ENCODE measurements at regions not wholly inside any gene's neighbourhood (a gene's known extent, or its start where the extent isn't known, plus 50 kb on each side); places are given as distances from the start of the nearest gene placed in this dataset.
A peak's percentile ranks its signal among the peaks of the same experiment; 100 is the strongest.

DNA sequence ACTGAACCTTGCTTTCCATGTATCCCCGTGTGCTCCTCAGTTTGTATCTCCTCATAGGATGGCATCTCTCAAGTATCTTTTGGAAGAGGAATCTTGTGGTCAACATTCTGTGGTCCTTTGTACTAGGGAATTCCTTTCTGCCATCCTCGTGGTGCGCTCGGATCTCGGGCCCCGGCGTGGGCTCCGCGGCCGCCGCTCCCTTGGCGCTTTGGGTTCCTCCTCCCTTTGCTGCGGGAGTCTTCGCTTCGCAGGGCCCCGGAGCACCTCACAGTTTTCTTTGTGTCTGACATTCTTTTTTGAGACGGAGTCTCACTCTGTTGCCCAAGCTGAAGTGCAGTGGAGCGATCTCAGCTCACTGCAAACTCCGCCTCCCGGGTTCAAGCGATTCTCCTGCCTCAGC is 264.7 kb downstream of the IRS2 start:
- no peak for DNase-seq (ENCODE audit: low read depth)

GRCh38 chr13:109517517-109517916 is 268.9 kb downstream of the IRS2 start:
- no peak for DNase-seq (ENCODE audit: low read depth)

GRCh38 chr13:109516186-109516585 is 270.2 kb downstream of the IRS2 start:
- no peak for DNase-seq (ENCODE audit: low read depth)

GRCh38 chr13:109510013-109510412 is 276.4 kb downstream of the IRS2 start:
- DNase-seq (ENCODE audit: low read depth), result no peak

GRCh38 chr13:109509154-109509900 is 277.1 kb downstream of the IRS2 start:
- peak; percentile 4 for DNase-seq (ENCODE audit: low read depth)

DNA sequence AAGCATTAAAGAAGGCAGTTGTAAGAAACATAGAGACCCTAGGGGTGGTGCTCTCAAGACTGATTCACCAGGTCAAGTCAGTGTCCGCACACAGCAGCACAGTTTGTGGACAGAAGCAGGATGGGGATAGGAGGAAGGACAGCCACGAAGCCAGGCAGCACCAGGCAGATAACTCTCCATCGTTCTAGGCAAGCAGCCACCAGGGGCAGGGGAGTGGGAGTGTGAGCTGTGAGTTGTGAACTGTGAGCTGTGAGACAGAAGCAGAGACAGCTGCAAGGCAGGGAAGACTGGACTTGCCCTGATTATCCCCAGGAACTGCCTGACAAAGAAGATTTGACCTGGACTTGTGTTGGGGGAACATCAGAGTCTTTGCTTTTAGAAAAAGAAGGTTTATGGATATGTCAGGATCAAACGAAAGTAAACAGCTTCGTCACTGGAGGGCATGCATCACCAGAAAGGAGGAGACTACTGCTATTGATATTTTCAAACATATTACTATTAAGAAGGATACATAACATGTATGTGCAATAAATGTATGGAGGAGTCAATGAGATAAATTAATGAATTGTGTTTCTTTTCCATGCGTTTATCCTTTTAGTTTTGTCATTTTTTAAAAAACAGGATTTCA is 286.1 kb downstream of the IRS2 start:
- DNase-seq (ENCODE audit: low read depth), result no peak

- no peak for DNase-seq (ENCODE audit: low read depth)
Observed at GRCh38 chr13:109497917-109498316, 288.5 kb downstream of the IRS2 start.

DNA sequence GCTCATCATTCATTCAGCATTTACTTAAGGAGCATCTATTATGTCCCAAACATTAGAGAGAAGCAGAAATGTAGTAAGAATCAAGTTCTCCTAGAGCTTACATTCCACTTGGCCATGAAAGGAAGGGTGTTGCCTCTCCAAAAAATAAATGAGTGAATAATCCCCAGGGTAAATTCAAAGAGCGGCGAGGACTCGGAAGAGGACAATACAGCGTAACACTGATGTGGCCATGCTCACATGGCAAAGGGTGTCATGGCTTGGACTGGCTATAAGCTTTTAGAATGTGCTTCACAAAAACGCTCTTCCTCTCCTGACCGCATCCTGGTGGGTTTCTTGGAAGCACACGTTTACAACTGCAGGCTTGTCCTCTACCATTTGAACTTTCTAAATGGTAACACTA is 290.2 kb downstream of the IRS2 start:
- DNase-seq (ENCODE audit: low read depth), result no peak

DNA sequence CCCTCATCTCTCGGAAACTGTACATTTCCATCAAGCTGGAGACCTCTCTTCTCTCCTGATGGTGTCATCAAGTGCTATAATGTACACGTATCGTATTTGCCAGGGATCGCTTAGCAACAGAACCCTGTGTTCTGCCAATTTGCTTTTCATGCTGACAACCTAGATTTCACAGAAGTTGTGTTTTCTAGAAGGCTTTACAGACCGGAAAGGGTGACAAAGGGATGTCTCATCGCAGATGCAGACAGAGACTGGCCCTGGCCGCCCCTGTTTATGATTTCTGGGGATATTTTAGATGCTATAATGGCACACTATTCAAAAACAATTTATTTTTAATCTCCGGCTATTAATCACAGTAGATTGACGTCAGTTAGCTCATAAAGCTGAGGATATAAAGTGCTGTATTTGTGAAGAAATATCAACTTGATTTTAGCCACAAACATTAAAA is 291.4 kb downstream of the IRS2 start:
- peak; percentile 53 for DNase-seq (ENCODE audit: low read depth)

- DNase-seq (ENCODE audit: low read depth), result no peak
Observed at GRCh38 chr13:109485136-109485794, 301.1 kb downstream of the IRS2 start.

GRCh38 chr13:109483284-109483683 is 303.1 kb downstream of the IRS2 start:
- DNase-seq (ENCODE audit: low read depth), result no peak

DNA sequence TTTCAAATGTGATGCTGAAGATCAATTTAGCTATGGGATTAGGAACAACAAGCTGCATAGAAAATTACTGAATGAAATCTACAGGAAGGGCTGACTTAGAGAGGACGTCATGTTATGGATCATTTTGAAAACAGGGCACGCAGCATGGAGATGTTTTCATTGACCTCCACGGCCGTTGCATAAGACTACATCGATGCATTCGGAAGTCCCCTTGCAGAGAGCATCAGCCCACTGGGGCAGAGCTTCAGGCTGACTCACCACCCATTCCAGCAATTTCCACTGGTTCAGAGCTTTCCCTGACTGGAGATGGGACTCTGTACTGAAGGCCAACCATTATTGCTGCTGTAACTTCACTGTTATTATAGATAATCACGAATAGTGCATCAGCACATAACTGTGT is 305.3 kb downstream of the IRS2 start:
- no peak for DNase-seq (ENCODE audit: low read depth)

DNA sequence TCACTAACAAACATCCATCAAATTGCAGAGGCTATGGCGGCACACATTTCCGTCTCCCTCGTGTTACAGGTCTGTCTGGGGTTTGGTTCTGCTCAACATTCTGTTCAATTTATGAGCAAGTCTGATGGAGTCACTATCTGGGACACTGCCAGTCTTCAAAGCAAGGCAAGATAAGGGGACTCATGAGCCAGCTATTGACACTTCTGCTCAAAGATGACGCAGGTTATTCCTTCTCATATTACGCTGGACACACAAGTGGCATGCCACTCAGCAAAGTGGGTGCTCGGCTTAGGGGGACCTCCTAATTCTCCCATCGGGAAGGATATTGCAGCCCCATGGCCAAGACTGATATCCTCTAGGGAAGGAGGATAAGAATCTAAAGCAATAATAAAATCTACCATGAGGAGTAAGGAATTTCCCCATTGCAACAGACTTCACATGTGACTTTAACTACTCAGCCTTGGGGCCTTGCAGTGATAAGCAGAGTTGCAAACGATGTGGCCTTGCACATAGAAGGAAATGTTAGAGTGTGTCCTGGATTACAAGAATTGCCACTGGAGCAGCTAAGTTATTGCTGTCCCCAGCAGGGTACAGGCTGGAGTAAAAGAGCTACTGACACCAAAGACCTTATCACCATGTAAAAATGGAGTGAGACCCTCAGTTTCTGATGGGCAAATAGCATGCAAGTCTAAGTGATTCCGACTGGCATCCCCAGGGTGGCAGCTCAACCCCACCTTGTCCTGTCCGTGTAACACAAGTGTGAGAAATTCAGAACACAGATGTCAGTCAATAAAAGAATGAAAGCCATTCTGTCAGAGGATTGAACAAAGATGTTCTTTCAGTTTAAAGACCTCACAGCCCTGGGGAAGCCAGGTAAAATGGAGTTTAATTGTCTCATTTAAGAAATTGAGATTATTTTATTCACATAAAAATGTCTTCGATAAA is 306.1 kb downstream of the IRS2 start:
- DNase-seq (ENCODE audit: low read depth), result no peak

DNA sequence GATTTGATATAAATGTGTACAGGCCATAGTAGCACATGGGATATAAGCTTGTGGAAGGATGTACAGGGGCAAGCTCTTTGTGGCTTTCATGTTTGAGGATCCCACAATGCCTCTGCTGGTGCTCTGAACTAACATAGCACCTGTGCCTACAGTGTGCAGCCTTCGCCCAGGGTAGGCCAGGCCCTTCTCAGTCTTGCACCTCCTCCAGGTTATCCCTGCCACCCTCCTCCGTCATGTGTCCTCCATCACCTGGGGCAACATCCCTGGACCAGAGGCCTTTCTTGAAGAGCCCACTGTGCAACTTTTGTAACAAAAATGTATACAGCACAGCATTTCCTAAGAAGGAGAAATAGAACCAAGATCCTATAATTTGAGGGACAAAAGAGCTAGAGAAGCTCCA is 306.8 kb downstream of the IRS2 start:
- DNase-seq (ENCODE audit: low read depth), result no peak

- DNase-seq (ENCODE audit: low read depth), result no peak
Observed at GRCh38 chr13:109476001-109476400, 310.4 kb downstream of the IRS2 start.

DNA sequence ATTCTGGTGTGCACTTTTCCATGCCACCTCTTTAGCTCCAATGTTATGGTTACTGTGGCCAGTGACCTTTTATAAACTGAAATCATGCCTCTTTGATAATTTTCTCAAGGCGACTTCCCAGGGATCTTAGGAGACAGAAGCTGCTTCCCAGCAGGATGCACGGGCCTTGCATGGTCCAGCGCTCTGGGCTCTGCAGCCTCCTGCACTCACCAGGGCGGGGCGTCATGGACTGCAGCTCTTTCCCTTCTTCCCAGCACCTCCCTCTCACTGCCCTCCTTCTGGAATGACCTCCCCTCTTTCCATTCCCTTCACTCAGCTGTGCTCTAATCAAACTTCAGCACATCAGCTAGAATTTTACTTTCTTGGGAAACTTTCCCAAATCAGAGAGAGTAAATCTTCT is 318.3 kb downstream of the IRS2 start:
- DNase-seq (ENCODE audit: low read depth), result no peak

DNA sequence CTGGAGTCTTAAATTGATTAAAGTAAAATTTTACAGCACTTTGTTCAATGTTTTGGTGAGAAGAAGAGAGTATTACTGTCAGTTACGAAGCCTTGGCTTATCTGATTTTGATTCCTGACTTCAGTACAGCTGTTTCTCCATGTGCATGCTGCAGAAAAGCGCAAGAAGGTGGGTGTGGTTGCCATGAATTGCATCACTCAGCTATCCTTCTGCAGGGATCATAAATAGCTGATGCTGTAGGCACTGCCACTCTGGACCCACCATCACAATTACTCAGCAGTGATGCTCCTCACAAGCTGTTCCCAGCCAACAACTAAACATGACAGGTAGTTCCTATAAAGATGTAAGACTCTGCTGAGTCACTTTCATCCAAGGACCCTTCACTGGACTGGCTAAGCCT is 321.2 kb downstream of the IRS2 start:
- DNase-seq (ENCODE audit: low read depth), result peak; percentile 60

- DNase-seq (ENCODE audit: low read depth), result no peak
Observed at GRCh38 chr13:109454167-109454917, 332.0 kb downstream of the IRS2 start.

- DNase-seq (ENCODE audit: low read depth), result no peak
Observed at GRCh38 chr13:109451726-109452125, 334.7 kb downstream of the IRS2 start.

GRCh38 chr13:109448629-109449028 is 337.8 kb downstream of the IRS2 start:
- DNase-seq (ENCODE audit: low read depth), result no peak

DNA sequence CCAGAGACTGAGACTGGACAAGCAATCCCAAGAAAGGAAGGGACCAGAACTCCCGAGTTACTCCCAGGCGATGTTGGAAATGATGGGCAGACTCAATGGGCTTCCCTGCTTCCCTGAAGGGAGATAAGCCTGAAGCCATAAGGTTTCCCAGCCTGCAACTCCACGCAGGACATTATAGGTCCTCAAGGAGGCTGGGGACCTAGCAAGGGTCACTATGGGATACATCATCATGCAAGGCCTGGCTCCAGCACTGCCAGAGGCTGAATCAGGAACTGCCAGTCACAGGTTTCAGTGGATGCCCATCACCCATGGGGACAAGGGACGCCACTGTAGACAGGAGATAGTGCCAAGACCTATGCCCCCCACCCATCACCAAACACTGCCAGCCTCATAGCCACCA is 338.7 kb downstream of the IRS2 start:
- no peak for DNase-seq (ENCODE audit: low read depth)

Data from fibroblast of the conjunctiva (primary cell).